SK-N-SH treated with all-trans-retinoic acid at 6 μM for 48 hours (cell line): ENCODE measurements at regions not wholly inside any gene's neighbourhood (a gene's known extent, or its start where the extent isn't known, plus 50 kb on each side); places are given as distances from the start of the nearest gene placed in this dataset.

Source experiments
- ATAC-seq: fragments of 200-7000 bp; cut with Tn5 transposase; 3 replicates; pipeline ENCODE4 v1.9.1; 2020; ENCODE audit warnings: mild to moderate bottlenecking, moderate library complexity
- ARNTL ChIP-seq: fragments of 450-650 bp; formaldehyde crosslinking; IDR thresholded peaks from 2 replicates; pipeline ENCODE4 v1.5.0; 2020; ENCODE audit warnings: low read depth, mild to moderate bottlenecking, moderate library complexity, borderline replicate concordance
- BACH2 ChIP-seq: fragments of 250-450 bp; sonication (Bioruptor Pico); IDR thresholded peaks from 2 replicates; pipeline ENCODE4 v1.9.0; 2021; ENCODE audit warnings: mild to moderate bottlenecking, borderline replicate concordance
- CREB5 ChIP-seq: fragments of 250-450 bp; sonication (Bioruptor Pico); IDR thresholded peaks from 2 replicates; pipeline ENCODE4 v1.5.1; 2020; ENCODE audit warnings: low read depth, mild to moderate bottlenecking, moderate library complexity
- CSDC2 ChIP-seq: fragments of 250-450 bp; sonication (Bioruptor Pico); IDR thresholded peaks from 2 replicates; pipeline ENCODE4 v1.5.0; 2020; ENCODE audit warnings: mild to moderate bottlenecking, moderate library complexity
- CSRNP3 ChIP-seq: fragments of 250-450 bp; sonication (Bioruptor Pico); IDR thresholded peaks from 2 replicates; pipeline ENCODE4 v1.5.1; 2021; ENCODE audit warnings: mild to moderate bottlenecking, moderate library complexity
- ESRRG ChIP-seq: fragments of 250-450 bp; sonication (Bioruptor Pico); IDR thresholded peaks from 2 replicates; pipeline ENCODE4 v1.6.1; 2021; ENCODE audit warnings: mild to moderate bottlenecking
- GLIS3 ChIP-seq: fragments of 250-450 bp; sonication (Bioruptor Pico); IDR thresholded peaks from 2 replicates; pipeline ENCODE4 v1.5.0; 2020; ENCODE audit warnings: mild to moderate bottlenecking, moderate library complexity
- ISL1 ChIP-seq: fragments of 250-450 bp; sonication (Bioruptor Pico); IDR thresholded peaks from 2 replicates; pipeline ENCODE4 v2.1.2; 2022; ENCODE audit warnings: mild to moderate bottlenecking, moderate library complexity
- OSR1 ChIP-seq: fragments of 250-450 bp; sonication (Bioruptor Pico); IDR thresholded peaks from 2 replicates; pipeline ENCODE4 v1.8.0; 2022; ENCODE audit warnings: moderate library complexity, mild to moderate bottlenecking, inconsistent platforms
- POU6F1 ChIP-seq: fragments of 250-450 bp; sonication (Bioruptor Pico); IDR thresholded peaks from 2 replicates; pipeline ENCODE4 v1.8.0; 2021; ENCODE audit warnings: low read depth, mild to moderate bottlenecking, moderate library complexity, borderline replicate concordance
- RARB ChIP-seq: fragments of 250-450 bp; sonication (Bioruptor Pico); IDR thresholded peaks from 2 replicates; pipeline ENCODE4 v1.8.0; 2021; ENCODE audit warnings: mild to moderate bottlenecking, moderate library complexity
- SNAI2 ChIP-seq: fragments of 250-450 bp; sonication (Bioruptor Pico); IDR thresholded peaks from 2 replicates; pipeline ENCODE4 v1.5.0; 2020; ENCODE audit warnings: mild to moderate bottlenecking, moderate library complexity
- TCF4 ChIP-seq: fragments of 250-450 bp; sonication (Bioruptor Pico); IDR thresholded peaks from 2 replicates; pipeline ENCODE4 v1.8.0; 2021; ENCODE audit warnings: mild to moderate bottlenecking, moderate library complexity, borderline replicate concordance
- TOX ChIP-seq: fragments of 250-450 bp; sonication (Bioruptor Pico); IDR thresholded peaks from 2 replicates; pipeline ENCODE4 v1.8.0; 2021; ENCODE audit warnings: mild to moderate bottlenecking, moderate library complexity, borderline replicate concordance
- TSHZ2 ChIP-seq: fragments of 250-450 bp; sonication (Bioruptor Pico); IDR thresholded peaks from 2 replicates; pipeline ENCODE4 v1.5.0; 2020; ENCODE audit warnings: mild to moderate bottlenecking, moderate library complexity
- ZC3H10 ChIP-seq: fragments of 250-450 bp; sonication (Bioruptor Pico); IDR thresholded peaks from 2 replicates; pipeline ENCODE4 v1.5.1; 2021; ENCODE audit warnings: mild to moderate bottlenecking, moderate library complexity
- ZFP3 ChIP-seq: fragments of 250-450 bp; sonication (Bioruptor Pico); IDR thresholded peaks from 2 replicates; pipeline ENCODE4 v1.5.0; 2020; ENCODE audit warnings: mild to moderate bottlenecking, moderate library complexity
- ZFP30 ChIP-seq: fragments of 450-650 bp; formaldehyde crosslinking; IDR thresholded peaks from 2 replicates; pipeline ENCODE4 v1.5.0; 2022; ENCODE audit warnings: mild to moderate bottlenecking, moderate library complexity
- ZNF565 ChIP-seq: fragments of 450-650 bp; formaldehyde crosslinking; conservative IDR thresholded peaks from 2 replicates; pipeline ENCODE4 v1.5.0; 2020; ENCODE audit warnings: low read depth, mild to moderate bottlenecking, moderate library complexity
- ZNF70 ChIP-seq: fragments of 450-650 bp; formaldehyde crosslinking; IDR thresholded peaks from 2 replicates; pipeline ENCODE4 v1.5.0; 2020; ENCODE audit warnings: mild to moderate bottlenecking, moderate library complexity
- ZNF8 ChIP-seq: fragments of 450-650 bp; formaldehyde crosslinking; IDR thresholded peaks from 2 replicates; pipeline ENCODE4 v1.5.0; 2020; ENCODE audit warnings: mild to moderate bottlenecking, moderate library complexity

GRCh38 chr14:30381861-30382480 lies 177.0 kb upstream of the G2E3 start:
- no peak for ATAC-seq
- no peak for TF ChIP-seq BACH2
- TF ChIP-seq RARB (CRISPR knock-in tag): no peak
- no peak for TF ChIP-seq OSR1 (CRISPR knock-in tag)
- TF ChIP-seq SNAI2: no peak
- no peak for TF ChIP-seq ZNF565 (CRISPR knock-in tag)
- TF ChIP-seq ISL1 (CRISPR knock-in tag): no peak
- no peak for TF ChIP-seq ZC3H10 (CRISPR knock-in tag)

GRCh38 chr14:30385925-30386324 lies 173.0 kb upstream of the G2E3 start:
- no peak for TF ChIP-seq OSR1 (CRISPR knock-in tag)
- TF ChIP-seq ZFP30 (CRISPR knock-in tag): no peak
- TF ChIP-seq CREB5 (CRISPR knock-in tag): no peak
- no peak for ATAC-seq

- TF ChIP-seq TOX (CRISPR knock-in tag): no peak
- TF ChIP-seq TCF4 (CRISPR knock-in tag): no peak
- ATAC-seq: no peak
These were observed 171.1 kb upstream of the G2E3 start for GRCh38 chr14:30387871-30388270.

- ATAC-seq: no peak
- TF ChIP-seq GLIS3 (CRISPR knock-in tag): no peak
- no peak for TF ChIP-seq BACH2
- TF ChIP-seq CREB5 (CRISPR knock-in tag): no peak
- TF ChIP-seq SNAI2: no peak
- no peak for TF ChIP-seq CSRNP3
- TF ChIP-seq ZNF565 (CRISPR knock-in tag): no peak
- no peak for TF ChIP-seq CSDC2
- TF ChIP-seq ZFP30 (CRISPR knock-in tag): no peak
- TF ChIP-seq ARNTL (CRISPR knock-in tag): no peak
- no peak for TF ChIP-seq TSHZ2 (CRISPR knock-in tag)
- TF ChIP-seq ISL1 (CRISPR knock-in tag): no peak
- no peak for TF ChIP-seq ZFP3 (CRISPR knock-in tag)
- TF ChIP-seq ZNF70 (CRISPR knock-in tag): no peak
- no peak for TF ChIP-seq TCF4 (CRISPR knock-in tag)
- no peak for TF ChIP-seq TOX (CRISPR knock-in tag)
- no peak for TF ChIP-seq POU6F1 (CRISPR knock-in tag)
- no peak for TF ChIP-seq ESRRG (CRISPR knock-in tag)
- TF ChIP-seq ZNF8: no peak
- TF ChIP-seq OSR1 (CRISPR knock-in tag): no peak
- no peak for TF ChIP-seq ZC3H10 (CRISPR knock-in tag)
- TF ChIP-seq, all 23 proteins: peak for 0
These were observed 169.7 kb upstream of the G2E3 start for GRCh38 chr14:30389134-30389876.
